NCI-H345 treated with DMSO at 0.1 percent for 48 hours (cell line): ENCODE measurements at regions not wholly inside any gene's neighbourhood (a gene's known extent, or its start where the extent isn't known, plus 50 kb on each side); places are given as distances from the start of the nearest gene placed in this dataset.

ENCODE experiments used
- DNase-seq: peaks from one replicate; lab custom pipeline; 2025; ENCODE audit not compliant: unreplicated experiment; lab: John Stamatoyannopoulos, UW

GRCh38 chr3:148205977-148206376 is 491.7 kb upstream of the AGTR1 start:
- no peak for DNase-seq

GRCh38 chr3:148206446-148206845 is 491.3 kb upstream of the AGTR1 start:
- DNase-seq: no peak

- DNase-seq: no peak
These were observed 488.7 kb upstream of the AGTR1 start for GRCh38 chr3:148208975-148209374.

DNA sequence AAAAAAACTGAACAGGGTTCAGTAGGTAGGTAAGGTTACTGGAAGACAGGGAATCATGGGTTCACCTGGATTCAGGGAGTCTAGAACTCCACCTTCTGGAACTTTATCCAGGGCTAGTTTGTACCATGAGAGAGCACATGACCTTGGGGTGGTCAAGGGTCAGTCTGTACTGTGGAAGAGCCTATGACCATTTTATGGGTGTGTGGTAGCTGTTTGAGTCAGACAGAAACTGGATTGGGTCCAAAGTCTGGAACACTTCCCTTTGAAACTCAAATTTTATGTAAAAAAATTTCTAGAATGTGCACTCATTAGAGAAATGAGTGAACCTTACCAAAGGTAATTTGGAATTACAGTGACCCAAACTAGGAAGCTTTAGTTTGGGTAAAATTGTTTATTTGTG is 486.0 kb upstream of the AGTR1 start:
- DNase-seq: no peak

DNA sequence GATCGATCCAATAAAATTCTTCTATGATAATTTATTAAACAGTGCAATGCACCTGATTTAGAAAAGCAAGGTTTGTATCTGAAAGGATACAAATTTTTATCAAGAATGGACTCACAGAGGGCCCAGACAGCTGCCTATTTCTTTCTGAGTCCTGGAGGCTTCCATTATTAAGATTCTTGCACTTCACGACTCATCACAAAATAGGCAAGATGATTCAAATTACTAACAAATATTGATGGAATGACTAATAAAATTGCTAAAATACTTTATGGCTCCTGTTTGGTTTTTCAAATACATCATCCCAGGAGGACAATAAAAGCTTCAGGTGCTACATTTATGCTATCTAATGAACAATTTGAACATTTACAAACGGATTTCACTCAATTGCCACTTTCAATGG is 483.0 kb upstream of the AGTR1 start:
- no peak for DNase-seq

GRCh38 chr3:148217317-148217716 is 480.4 kb upstream of the AGTR1 start:
- DNase-seq: no peak

DNA sequence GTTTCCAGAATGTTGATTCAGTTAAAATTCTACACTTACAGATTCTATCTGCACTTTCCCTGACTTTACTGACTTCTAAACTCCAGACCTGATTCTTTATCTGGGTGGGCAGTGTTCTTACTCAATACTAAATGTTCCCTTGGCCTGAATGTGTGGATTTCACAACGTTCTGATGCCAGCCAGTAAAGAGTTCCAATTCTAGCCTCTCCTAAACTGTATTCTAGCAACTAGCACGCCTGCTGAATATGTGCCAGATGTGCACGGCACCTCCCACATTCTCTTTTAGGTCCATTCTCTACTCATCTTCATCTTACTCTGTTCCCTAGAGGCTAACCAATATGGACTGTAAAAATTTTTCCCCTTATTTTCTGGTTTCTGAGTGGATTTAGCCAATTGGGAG is 479.5 kb upstream of the AGTR1 start:
- DNase-seq: no peak

DNA sequence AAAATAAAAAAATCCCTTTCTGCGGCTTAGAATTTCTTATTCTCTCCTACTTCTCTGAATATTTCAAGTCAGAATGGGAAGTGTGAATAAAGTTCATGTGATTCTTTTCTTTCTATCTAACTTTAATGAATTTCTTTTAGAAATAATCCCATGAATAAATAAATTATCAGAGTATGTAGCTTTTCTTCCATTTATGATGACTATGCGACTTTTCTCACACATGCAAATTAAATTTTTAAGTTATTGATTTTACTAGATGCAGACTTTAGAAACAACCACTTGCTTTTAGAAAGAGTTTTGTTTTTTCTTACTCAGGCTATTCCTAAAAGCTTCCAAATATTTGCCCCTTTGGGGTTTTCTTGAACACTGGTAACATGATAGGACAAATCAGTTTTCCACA is 477.7 kb upstream of the AGTR1 start:
- no peak for DNase-seq

GRCh38 chr3:148221303-148221702 is 476.4 kb upstream of the AGTR1 start:
- no peak for DNase-seq

DNA sequence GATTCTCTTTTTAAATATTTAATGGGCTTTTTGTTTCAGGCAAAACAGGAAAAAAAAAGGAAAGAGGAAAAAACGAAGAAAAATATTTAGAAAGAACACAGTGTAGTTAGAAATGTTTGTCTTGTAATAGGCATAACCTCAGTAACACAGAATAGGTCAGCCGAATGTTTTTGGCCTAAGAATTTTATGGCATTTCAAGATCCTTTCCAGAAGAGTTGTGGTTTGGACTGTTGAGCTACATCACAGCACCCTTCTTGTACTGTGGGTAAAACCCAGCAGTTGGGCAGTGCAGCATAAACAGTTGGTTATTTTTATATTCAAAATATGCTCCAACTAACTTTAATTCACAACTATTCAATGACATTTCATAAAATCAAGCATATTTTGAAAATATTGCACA is 474.4 kb upstream of the AGTR1 start:
- no peak for DNase-seq

GRCh38 chr3:148226246-148226645 is 471.5 kb upstream of the AGTR1 start:
- DNase-seq: no peak

GRCh38 chr3:148227534-148227933 is 470.2 kb upstream of the AGTR1 start:
- no peak for DNase-seq

DNA sequence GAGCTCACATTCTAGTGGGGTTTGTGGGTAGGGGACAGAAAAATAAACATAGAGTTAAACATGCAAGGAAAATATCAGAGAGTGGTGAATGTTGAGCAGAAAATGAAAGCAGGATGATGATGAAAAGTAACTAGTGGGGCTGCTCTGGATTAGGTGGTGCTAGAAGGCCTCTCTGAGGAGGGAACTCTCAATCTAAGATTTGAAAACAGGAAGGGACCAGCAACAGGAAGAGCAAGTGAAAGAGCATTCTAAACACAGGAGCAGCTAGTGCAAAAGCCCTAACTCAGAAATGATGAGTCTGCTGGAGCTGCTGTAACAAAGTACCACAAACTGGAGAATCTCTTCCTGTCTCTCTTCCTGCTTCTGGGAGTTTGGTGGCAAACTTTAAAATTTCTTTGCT is 468.6 kb upstream of the AGTR1 start:
- DNase-seq: no peak

DNA sequence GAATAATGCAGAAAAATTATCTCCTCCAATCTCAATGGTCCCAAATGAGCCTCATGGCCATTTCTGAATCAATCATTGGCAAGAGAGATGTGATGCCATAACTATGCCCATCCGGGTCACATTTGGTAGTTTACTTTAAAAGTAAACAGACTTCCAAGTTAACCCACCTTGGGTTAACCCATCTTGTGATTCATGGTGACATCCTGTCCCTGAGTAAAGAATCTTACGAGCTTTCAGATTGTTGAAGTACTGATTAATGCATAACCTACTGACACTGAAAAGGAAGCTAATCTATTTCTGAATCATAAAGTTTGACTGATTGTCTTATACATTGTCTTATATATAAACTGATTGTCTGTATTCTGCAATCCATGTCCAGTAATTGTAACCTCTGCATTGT is 467.2 kb upstream of the AGTR1 start:
- no peak for DNase-seq

DNA sequence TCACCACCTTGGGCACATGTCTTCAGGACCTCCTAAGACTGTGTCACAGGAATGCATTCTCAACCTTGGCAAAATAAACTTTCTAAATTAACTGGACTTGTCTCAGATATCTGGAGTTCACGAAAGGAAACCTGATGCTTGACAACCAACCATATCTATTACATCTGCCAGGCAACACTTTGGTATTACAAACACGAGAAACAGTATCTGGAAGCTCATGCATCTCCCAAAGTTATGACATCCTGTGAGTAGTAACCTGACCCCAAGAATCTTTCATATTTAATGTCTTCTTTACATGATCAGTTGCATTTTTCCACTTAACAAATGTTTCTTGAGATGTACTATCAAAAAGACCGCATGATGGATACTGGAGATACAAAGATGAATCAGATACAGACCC is 465.3 kb upstream of the AGTR1 start:
- DNase-seq: no peak

DNA sequence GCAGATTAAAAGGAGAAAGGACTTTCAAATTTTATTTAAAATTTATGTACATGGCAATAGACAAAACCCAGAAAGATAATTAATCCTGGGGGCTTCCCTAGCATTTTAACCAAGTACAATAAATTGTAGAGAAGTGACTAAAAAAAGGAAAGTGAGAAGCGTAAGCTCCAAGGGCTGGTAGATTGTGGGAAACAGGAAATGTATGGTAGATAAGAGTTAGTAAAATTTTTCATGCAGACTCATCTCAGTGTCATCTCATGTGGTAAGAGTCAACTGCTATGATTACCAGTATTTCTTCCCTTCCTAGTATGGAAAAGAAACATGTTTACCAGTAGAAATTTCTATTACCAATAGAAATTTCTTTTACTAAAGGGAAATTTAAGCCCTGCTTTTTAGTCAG is 464.3 kb upstream of the AGTR1 start:
- DNase-seq: no peak

DNA sequence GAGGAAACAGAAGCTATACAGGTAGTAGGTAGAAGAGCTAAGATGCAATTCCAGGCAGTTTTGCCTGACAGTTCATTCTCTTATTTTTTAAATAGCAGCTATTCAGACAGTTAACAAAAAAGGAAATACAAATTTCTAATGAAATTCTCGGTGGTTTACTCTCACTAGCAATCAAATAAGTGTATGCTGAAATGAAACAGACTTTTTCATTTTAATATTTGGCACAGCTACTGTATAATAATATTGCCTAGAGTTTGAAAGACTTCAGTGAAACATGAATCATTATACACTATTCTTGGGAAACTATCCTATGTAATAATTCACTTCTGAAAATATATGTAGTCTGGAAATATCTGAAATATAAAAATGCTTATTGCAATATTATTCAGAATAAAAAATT is 463.2 kb upstream of the AGTR1 start:
- no peak for DNase-seq

DNA sequence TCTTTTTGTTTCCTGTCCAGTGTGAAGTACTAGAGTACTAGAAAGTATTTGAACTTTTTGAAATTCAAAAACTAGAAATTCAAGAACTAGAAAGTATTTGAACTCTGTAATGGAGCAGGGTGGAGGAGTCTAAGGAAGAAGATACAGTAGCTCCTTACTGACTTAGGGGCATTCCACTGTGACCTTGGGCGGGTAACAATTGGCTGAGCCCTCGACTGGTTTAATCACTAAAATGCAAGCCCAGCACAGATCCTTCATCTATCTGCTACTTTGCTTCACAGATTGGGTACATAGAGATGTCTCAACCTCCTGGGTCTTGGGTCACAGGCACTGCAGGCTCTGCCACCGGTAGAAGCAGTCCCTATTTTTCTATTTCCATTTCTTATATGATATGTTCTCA is 462.1 kb upstream of the AGTR1 start:
- DNase-seq: no peak

DNA sequence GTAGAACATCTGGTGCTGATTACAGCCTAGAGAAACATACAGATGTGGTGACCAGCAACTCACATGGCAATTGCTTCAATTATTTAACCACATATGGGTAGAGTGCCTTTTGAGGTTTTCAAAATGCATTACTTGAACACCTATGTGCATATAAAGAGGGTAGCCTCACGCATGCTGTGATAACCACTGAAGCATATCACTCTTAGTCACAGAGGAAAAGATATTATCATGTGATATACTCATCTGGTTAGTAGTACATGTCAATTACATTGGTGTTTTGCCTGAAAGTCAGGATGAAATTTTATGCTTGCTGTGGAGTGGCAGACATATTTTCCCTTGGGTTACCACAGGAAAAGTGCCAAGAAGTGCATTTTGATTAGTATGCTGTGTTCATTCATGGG is 459.3 kb upstream of the AGTR1 start:
- no peak for DNase-seq

DNA sequence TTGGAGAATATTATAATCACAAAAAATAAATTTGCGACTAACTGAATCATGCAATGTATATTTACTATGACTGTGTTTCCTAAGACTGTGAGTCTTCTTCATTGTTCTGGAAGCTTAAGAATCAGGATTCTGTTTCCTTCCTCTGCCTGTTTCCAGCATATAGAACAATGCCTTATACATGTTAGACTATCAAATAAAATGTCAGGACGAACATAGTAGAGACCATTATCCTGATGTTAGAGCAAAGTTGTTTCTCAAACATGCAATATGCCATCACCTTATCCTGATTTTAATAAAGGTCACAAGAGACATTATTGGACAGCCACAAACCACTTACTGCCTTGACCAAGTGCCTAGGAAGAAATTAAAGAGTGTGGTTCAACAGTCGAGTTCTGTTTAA is 457.4 kb upstream of the AGTR1 start:
- DNase-seq: no peak

DNA sequence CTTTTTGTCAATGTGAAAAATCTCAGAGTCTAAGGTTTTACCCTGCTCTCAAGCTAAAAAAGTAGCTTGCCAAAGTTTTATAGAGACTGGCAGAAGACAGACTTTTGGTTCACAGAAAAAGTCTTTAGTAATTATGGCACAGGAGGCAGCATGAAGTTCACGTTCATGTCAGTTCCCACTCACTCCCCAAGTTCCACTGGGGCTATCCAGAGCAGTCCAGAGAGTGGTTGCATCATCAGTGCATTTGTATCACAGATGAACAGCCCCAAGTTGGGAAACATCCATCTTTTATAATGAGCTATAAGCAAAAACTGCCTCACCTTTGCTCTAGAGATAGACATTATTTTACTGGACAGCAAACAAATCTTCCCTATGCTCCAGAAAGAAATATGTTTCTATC is 454.1 kb upstream of the AGTR1 start:
- no peak for DNase-seq

GRCh38 chr3:148246291-148246923 is 451.3 kb upstream of the AGTR1 start:
- no peak for DNase-seq

GRCh38 chr3:148253713-148254112 is 444.0 kb upstream of the AGTR1 start:
- DNase-seq: no peak

- DNase-seq: no peak
These were observed 443.3 kb upstream of the AGTR1 start for GRCh38 chr3:148254402-148254801.
